ENCODE measurements at regions not wholly inside any gene's neighbourhood (a gene's known extent, or its start where the extent isn't known, plus 50 kb on each side); places are given as distances from the start of the nearest gene placed in this dataset.

DNA sequence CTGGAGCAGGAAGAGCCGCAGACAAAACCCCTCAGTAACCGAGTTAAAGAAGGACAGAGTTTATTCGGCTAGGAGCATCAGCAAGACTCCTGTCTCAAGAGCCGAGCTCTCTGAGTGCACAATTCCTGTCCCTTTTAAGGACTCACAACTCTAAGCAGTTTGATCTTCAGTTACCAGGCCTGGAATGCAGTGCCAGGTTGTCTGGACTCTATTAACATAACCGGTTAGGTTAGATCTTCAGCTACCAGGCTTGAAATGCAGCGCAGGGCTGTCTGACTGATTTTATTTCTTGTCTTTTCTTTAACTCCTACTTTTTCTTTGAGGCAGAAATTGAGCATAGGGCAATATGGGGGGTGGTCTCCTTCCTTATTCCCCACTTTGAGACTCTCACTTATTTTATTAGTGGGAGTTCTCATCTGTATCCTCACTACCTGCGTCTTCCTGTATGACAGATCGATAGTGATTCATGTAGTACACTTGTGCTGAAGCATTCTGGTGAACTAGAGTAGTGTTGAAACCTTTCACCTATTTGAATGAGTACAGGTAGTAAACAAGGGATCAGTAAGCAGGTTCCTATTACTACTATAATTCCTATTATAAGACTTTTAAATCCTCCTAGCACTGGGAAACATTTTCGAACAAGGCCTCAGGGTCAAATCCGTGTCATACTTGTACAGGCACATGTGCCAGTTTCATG lies 325.0 kb downstream of the CGGBP1 start:
- TF ChIP-seq, protein P1, sequence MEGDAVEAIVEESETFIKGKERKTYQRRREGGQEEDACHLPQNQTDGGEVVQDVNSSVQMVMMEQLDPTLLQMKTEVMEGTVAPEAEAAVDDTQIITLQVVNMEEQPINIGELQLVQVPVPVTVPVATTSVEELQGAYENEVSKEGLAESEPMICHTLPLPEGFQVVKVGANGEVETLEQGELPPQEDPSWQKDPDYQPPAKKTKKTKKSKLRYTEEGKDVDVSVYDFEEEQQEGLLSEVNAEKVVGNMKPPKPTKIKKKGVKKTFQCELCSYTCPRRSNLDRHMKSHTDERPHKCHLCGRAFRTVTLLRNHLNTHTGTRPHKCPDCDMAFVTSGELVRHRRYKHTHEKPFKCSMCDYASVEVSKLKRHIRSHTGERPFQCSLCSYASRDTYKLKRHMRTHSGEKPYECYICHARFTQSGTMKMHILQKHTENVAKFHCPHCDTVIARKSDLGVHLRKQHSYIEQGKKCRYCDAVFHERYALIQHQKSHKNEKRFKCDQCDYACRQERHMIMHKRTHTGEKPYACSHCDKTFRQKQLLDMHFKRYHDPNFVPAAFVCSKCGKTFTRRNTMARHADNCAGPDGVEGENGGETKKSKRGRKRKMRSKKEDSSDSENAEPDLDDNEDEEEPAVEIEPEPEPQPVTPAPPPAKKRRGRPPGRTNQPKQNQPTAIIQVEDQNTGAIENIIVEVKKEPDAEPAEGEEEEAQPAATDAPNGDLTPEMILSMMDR (IDR thresholded peaks at IDR 0.05; ENCODE audit: extremely low read depth in 1 of 2, insufficient read depth in 1 of 2, low read depth in 1 of 2, low read length in 2 of 2) = no peak
- no peak for TF ChIP-seq POLR2AphosphoS5 (IDR thresholded peaks at IDR 0.05; ENCODE audit: insufficient read depth, low read depth, low read length)
- no peak for TF ChIP-seq EZH2 (IDR thresholded peaks at IDR 0.05; ENCODE audit: borderline replicate concordance, low read depth, low read length, severe bottlenecking)
- no peak for TF ChIP-seq POLR2A (IDR thresholded peaks at IDR 0.05; ENCODE audit: low read depth, low read length)
- TF ChIP-seq, protein P2, sequence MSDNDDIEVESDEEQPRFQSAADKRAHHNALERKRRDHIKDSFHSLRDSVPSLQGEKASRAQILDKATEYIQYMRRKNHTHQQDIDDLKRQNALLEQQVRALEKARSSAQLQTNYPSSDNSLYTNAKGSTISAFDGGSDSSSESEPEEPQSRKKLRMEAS (IDR thresholded peaks at IDR 0.05; ENCODE audit: insufficient read depth, insufficient read length) = no peak
- TF ChIP-seq JUN (IDR thresholded peaks at IDR 0.05; ENCODE audit: borderline replicate concordance, insufficient read depth, insufficient read length, low read depth) = no peak
- TF ChIP-seq FOS (IDR thresholded peaks at IDR 0.05; ENCODE audit: borderline replicate concordance, insufficient read depth, low read length) = no peak
- TF ChIP-seq MYC (IDR thresholded peaks at IDR 0.05; ENCODE audit: low read depth, low read length) = no peak
